PC-3 (cell line): ENCODE measurements at regions not wholly inside any gene's neighbourhood (a gene's known extent, or its start where the extent isn't known, plus 50 kb on each side); places are given as distances from the start of the nearest gene placed in this dataset.

Source experiments
- ATAC-seq: fragments of 200-7000 bp; cut with Tn5 transposase; 2 replicates; pipeline ENCODE4 v1.9.1; 2020; ENCODE audit warnings: mild to moderate bottlenecking, moderate library complexity
- BruUV-seq: library from RNA; stranded (reverse); fragments of 400-500 nt; replicated peaks from 2 replicates; lab custom pipeline; 2021; lab: Mats Ljungman, UMichigan
- CTCF ChIA-PET: fragments of 300-600 bp; sonication (Branson Sonifier 250); formaldehyde crosslinking; loops from one replicate; lab custom pipeline; 2022; ENCODE audit warnings: antibody characterized with exemption; lab: Charles Lee
- POLR2A ChIA-PET: fragments of 300-600 bp; sonication (Branson Sonifier 250); formaldehyde crosslinking; loops from one replicate; lab custom pipeline; 2022; ENCODE audit warnings: antibody characterized with exemption; ENCODE audit not compliant: unreplicated experiment; lab: Charles Lee
- DNase-seq: peaks from one replicate; pipeline ENCODE4 v3.0.0-alpha.2; 2015
- H2AFZ ChIP-seq: fragments of 300-600 bp; sonication (generic); 2 replicates; pipeline ENCODE4 v1.6.0; 2016; ENCODE audit warnings: antibody characterized with exemption, low read length
- H3F3A ChIP-seq: fragments of 300-600 bp; sonication (generic); one replicate; pipeline ENCODE4 v1.6.0; 2017; ENCODE audit warnings: antibody characterized with exemption, low read length, control low read depth, mild to moderate bottlenecking; ENCODE audit not compliant: unreplicated experiment
- H3K27ac ChIP-seq: fragments of 300-600 bp; sonication (generic); 2 replicates; pipeline ENCODE4 v1.5.1; 2016; ENCODE audit warnings: mild to moderate bottlenecking, low read length
- H3K27me3 ChIP-seq: fragments of 300-600 bp; sonication (generic); 2 replicates; pipeline ENCODE4 v1.6.1; 2016; ENCODE audit warnings: low read length, mixed read lengths
- H3K36me3 ChIP-seq: fragments of 300-600 bp; sonication (generic); 2 replicates; pipeline ENCODE4 v1.6.1; 2016; ENCODE audit warnings: low read depth, mixed run types, low read length, mixed read lengths
- H3K4me1 ChIP-seq: fragments of 300-600 bp; sonication (generic); 2 replicates; pipeline ENCODE4 v1.5.1; 2016; ENCODE audit warnings: low read length; ENCODE audit not compliant: insufficient read depth
- H3K4me2 ChIP-seq: fragments of 300-600 bp; sonication (generic); 2 replicates; pipeline ENCODE4 v1.6.0; 2016; ENCODE audit warnings: low read length
- H3K4me3 ChIP-seq: fragments of 300-600 bp; sonication (generic); 2 replicates; pipeline ENCODE4 v1.5.1; 2016; ENCODE audit warnings: mild to moderate bottlenecking, low read length, mixed read lengths
- H3K79me2 ChIP-seq: fragments of 300-600 bp; sonication (generic); 2 replicates; pipeline ENCODE4 v1.6.1; 2017; ENCODE audit warnings: low read length, mixed read lengths
- H3K9ac ChIP-seq: fragments of 300-600 bp; sonication (generic); 2 replicates; pipeline ENCODE4 v1.6.0; 2016; ENCODE audit warnings: mild to moderate bottlenecking, low read length
- H3K9me2 ChIP-seq: fragments of 300-600 bp; sonication (generic); replicated peaks from 2 replicates; pipeline ENCODE4 v1.6.1; 2016; ENCODE audit warnings: mixed run types, low read length, mixed read lengths
- H3K9me3 ChIP-seq: fragments of 300-600 bp; sonication (generic); 2 replicates; pipeline ENCODE4 v1.6.1; 2016; ENCODE audit warnings: low read length, mixed read lengths
- H4K20me1 ChIP-seq: fragments of 300-600 bp; sonication (generic); 2 replicates; pipeline ENCODE4 v1.6.1; 2016; ENCODE audit warnings: low read length, mixed read lengths
- EZH2 ChIP-seq: fragments of 300-600 bp; sonication (generic); IDR thresholded peaks from one replicate; pipeline ENCODE4 v1.6.1; 2017; ENCODE audit warnings: antibody characterized with exemption, mild to moderate bottlenecking, low read length; ENCODE audit not compliant: unreplicated experiment
- EZH2phosphoT487 ChIP-seq: fragments of 300-600 bp; sonication (generic); IDR thresholded peaks from 2 replicates; pipeline ENCODE4 v1.6.1; 2018; ENCODE audit warnings: mild to moderate bottlenecking, antibody characterized with exemption, low read length, borderline replicate concordance
- intact Hi-C: fragments of 100-400 bp; cut with micrococcal nuclease; formaldehyde crosslinking; loops from 2 replicates; pipeline ENCODE4 v1.9.0; 2023
- TF ChIP-seq, protein P1 (sequence below): fragments of 300-600 bp; sonication (generic); conservative IDR thresholded peaks from 2 replicates; pipeline ENCODE4 v1.5.1; 2017; ENCODE audit warnings: antibody characterized with exemption, low read depth, mild to moderate bottlenecking, low read length

DNA sequence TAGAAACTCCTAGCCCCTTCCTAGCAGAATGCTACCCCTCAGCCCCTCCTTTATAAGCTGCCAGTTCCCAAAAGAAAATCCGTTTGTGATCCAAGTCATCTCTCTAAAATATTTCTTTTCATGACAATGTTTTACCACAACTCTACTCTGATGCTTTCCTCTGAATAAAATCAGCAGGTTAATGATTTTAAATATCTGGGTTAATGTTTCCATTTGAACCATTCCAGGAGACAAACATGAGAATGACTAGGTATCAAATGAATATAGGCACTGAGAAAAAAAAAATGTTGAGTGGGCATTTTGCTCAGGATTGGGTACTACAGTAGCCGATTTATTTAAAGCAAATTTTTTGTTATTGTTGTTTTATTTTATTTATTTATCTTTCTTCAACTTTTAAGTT, 360.3 kb downstream of the WDR11 start:
- Histone ChIP-seq H4K20me1 (no peaks in the 10 kb centered on the region), H3K9me3 (no peaks in the 10 kb centered on the region), H3K79me2 (no peaks in the 10 kb centered on the region), H3K4me2 (no peak overlapping the region), H3K4me3 (no peak overlapping the region), H3K36me3 (no peaks in the 10 kb centered on the region), H3F3A (no peaks in the 10 kb centered on the region), H3K9me2 (no peaks in the 10 kb centered on the region), H3K27ac (no peak overlapping the region), H3K27me3 (peaks cover 28% of the 10 kb centered on the region; the same call in 1 of the 2 replicates), H3K4me1 (no peaks in the 10 kb centered on the region), H3K9ac (no peak overlapping the region), H2AFZ (no peak overlapping the region)
- no TSS peak for BruUV-seq
- CTCF ChIA-PET = no interaction called here
- DNase-seq (no peak), ATAC-seq (no peak)
- intact Hi-C loops = no loop called here
- POLR2A ChIA-PET = no interaction called here
- TF ChIP-seq, protein P1, sequence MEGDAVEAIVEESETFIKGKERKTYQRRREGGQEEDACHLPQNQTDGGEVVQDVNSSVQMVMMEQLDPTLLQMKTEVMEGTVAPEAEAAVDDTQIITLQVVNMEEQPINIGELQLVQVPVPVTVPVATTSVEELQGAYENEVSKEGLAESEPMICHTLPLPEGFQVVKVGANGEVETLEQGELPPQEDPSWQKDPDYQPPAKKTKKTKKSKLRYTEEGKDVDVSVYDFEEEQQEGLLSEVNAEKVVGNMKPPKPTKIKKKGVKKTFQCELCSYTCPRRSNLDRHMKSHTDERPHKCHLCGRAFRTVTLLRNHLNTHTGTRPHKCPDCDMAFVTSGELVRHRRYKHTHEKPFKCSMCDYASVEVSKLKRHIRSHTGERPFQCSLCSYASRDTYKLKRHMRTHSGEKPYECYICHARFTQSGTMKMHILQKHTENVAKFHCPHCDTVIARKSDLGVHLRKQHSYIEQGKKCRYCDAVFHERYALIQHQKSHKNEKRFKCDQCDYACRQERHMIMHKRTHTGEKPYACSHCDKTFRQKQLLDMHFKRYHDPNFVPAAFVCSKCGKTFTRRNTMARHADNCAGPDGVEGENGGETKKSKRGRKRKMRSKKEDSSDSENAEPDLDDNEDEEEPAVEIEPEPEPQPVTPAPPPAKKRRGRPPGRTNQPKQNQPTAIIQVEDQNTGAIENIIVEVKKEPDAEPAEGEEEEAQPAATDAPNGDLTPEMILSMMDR = no peak
- TF ChIP-seq EZH2phosphoT487 = no peak
- no peak for TF ChIP-seq EZH2

- ChIA-PET CTCF (no interaction called here), POLR2A (no interaction called here)
- Histone ChIP-seq H3K9ac (no peak overlapping the region), H3K36me3 (no peaks in the 10 kb centered on the region), H3K4me2 (no peak overlapping the region), H3K9me3 (no peaks in the 10 kb centered on the region), H3K27ac (no peak overlapping the region), H3K79me2 (no peaks in the 10 kb centered on the region), H3K4me3 (no peak overlapping the region), H3F3A (no peaks in the 10 kb centered on the region), H3K4me1 (no peaks in the 10 kb centered on the region), H2AFZ (no peak overlapping the region), H4K20me1 (no peaks in the 10 kb centered on the region), H3K9me2 (no peaks in the 10 kb centered on the region), H3K27me3 (peaks cover 43% of the 10 kb centered on the region; the same call in 1 of the 2 replicates)
- ATAC-seq = no peak
- intact Hi-C loops = no loop called here
- BruUV-seq = no TSS peak
- DNase-seq = no peak
- TF ChIP-seq, protein P1 = no peak
- no peak for TF ChIP-seq EZH2phosphoT487
- no peak for TF ChIP-seq EZH2
Observed at GRCh38 chr10:121213437-121213836, 362.3 kb downstream of the WDR11 start.

GRCh38 chr10:121216295-121216694, 365.1 kb downstream of the WDR11 start:
- DNase-seq (no peak), ATAC-seq (no peak)
- Histone ChIP-seq H2AFZ (no peak overlapping the region), H3K9ac (no peak overlapping the region), H3K79me2 (no peaks in the 10 kb centered on the region), H3K27me3 (peaks cover 49% of the 10 kb centered on the region), H3K4me2 (no peak overlapping the region), H3K9me3 (no peaks in the 10 kb centered on the region), H3K36me3 (no peaks in the 10 kb centered on the region), H3K4me1 (no peaks in the 10 kb centered on the region), H3F3A (no peaks in the 10 kb centered on the region), H3K27ac (no peak overlapping the region), H3K4me3 (no peak overlapping the region), H3K9me2 (no peaks in the 10 kb centered on the region), H4K20me1 (no peaks in the 10 kb centered on the region)
- ChIA-PET CTCF (no interaction called here), POLR2A (no interaction called here)
- intact Hi-C loops = no loop called here
- TF ChIP-seq, protein P1 = no peak
- TF ChIP-seq EZH2 (no peak), EZH2phosphoT487 (no peak)
- BruUV-seq = no TSS peak
